ENCODE measurements at regions not wholly inside any gene's neighbourhood (a gene's known extent, or its start where the extent isn't known, plus 50 kb on each side); places are given as distances from the start of the nearest gene placed in this dataset.

DNA sequence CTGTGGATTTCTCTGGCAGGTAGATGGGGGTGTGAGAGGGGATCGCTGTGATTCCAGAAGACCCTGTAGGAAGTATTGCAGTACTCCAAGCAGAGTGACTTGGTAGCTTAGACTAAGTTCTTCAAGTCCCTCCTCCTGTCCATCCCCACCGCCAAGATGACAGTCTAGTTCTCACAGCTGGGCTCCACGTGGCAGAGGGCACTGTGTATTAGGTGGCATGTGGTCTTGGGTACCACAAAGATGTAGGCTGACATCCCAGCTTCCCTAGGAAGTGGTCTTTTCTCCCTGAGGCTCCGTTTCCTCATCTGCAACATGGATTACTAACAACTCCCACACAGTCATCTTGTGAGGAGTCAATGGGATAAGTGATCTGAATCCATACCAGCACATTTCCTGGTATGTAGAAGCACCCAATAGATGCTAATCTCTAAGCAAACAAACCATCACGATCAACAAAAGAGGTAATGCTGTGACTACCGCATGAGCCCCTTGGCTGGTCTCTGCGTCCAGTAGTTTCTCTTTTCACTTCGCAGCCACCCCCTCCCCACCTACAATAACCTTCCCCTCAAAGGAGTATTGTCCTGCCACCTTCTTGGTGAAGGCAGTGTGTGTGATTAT is 349.1 kb upstream of the EEF2KMT start:
- Histone ChIP-seq H3K27ac (ENCODE audit: low read length) (no peak overlapping the region), H3K27me3 (ENCODE audit: low read depth, low read length) (no peaks in the 10 kb centered on the region), H4K20me1 (ENCODE audit: insufficient read depth, low read length) (no peaks in the 10 kb centered on the region), H2AFZ (ENCODE audit: low read depth, low read length) (no peak overlapping the region), H3K4me1 (ENCODE audit: low read length) (no peaks in the 10 kb centered on the region), H3K9me3 (ENCODE audit: insufficient read depth, low read length) (no peaks in the 10 kb centered on the region), H3K79me2 (ENCODE audit: low read length) (no peaks in the 10 kb centered on the region), H3K36me3 (replicated peaks; ENCODE audit: low read depth, low read length) (no peaks in the 10 kb centered on the region), H3K4me3 (ENCODE audit: low read length) (no peak overlapping the region), H3K4me2 (ENCODE audit: low read length) (no peak overlapping the region), H3K9ac (ENCODE audit: low read length) (no peak overlapping the region)
- TF ChIP-seq CTCF (IDR thresholded peaks at IDR 0.05; ENCODE audit: low read depth, low read length) (no peak), EZH2phosphoT487 (IDR thresholded peaks at IDR 0.05; ENCODE audit: low read depth) (no peak)

GRCh38 chr16:5444189-5444588 is 346.6 kb upstream of the EEF2KMT start:
- H3K4me1 ChIP-seq (ENCODE audit: low read length): no peaks in the 10 kb centered on the region
- no peak overlapping the region for H3K27ac ChIP-seq (ENCODE audit: low read length)

DNA sequence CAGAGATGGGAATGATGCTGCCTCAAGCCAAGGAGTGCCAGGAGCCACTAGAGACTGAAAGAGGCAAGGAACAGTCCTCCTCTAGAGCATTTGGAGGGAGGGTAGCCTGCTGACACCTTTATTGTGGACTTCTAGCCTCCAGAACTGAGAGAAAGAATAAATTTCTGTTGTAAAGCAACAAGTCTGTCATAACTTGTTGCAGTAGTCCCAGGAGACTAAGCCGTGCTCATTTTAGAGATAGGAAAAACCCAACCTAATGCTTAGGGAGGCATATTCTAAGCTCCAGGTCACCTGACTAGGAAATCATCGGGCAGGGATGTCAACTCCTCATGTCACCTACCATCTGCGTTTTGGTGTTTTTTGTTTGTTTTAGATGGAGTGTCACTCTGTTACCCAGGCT is 345.4 kb upstream of the EEF2KMT start:
- H4K20me1 ChIP-seq (ENCODE audit: insufficient read depth, low read length): no peaks in the 10 kb centered on the region
- TF ChIP-seq EZH2phosphoT487 (IDR thresholded peaks at IDR 0.05; ENCODE audit: low read depth) (no peak), CTCF (IDR thresholded peaks at IDR 0.05; ENCODE audit: low read depth, low read length) (no peak)

More at GRCh38 chr16:5444189-5444588, 346.6 kb upstream of the EEF2KMT start:
- no peaks in the 10 kb centered on the region for H3K27me3 ChIP-seq (ENCODE audit: low read depth, low read length)
- H2AFZ ChIP-seq (ENCODE audit: low read depth, low read length): no peak overlapping the region
- H4K20me1 ChIP-seq (ENCODE audit: insufficient read depth, low read length): no peaks in the 10 kb centered on the region
- TF ChIP-seq EZH2phosphoT487 (IDR thresholded peaks at IDR 0.05; ENCODE audit: low read depth) (no peak), CTCF (IDR thresholded peaks at IDR 0.05; ENCODE audit: low read depth, low read length) (no peak)
- H3K9ac ChIP-seq (ENCODE audit: low read length): no peak overlapping the region
- H3K4me2 ChIP-seq (ENCODE audit: low read length): no peak overlapping the region
- no peaks in the 10 kb centered on the region for H3K79me2 ChIP-seq (ENCODE audit: low read length)
- no peaks in the 10 kb centered on the region for H3K9me3 ChIP-seq (ENCODE audit: insufficient read depth, low read length)
- no peak overlapping the region for H3K4me3 ChIP-seq (ENCODE audit: low read length)
- no peaks in the 10 kb centered on the region for H3K36me3 ChIP-seq (replicated peaks; ENCODE audit: low read depth, low read length)

GRCh38 chr16:5442054-5442453 is 344.5 kb upstream of the EEF2KMT start:
- H3K4me3 ChIP-seq (ENCODE audit: low read length): no peak overlapping the region
- H3K27ac ChIP-seq (ENCODE audit: low read length): no peak overlapping the region
- H4K20me1 ChIP-seq (ENCODE audit: insufficient read depth, low read length): no peaks in the 10 kb centered on the region
- no peaks in the 10 kb centered on the region for H3K9me3 ChIP-seq (ENCODE audit: insufficient read depth, low read length)
- no peaks in the 10 kb centered on the region for H3K27me3 ChIP-seq (ENCODE audit: low read depth, low read length)
- TF ChIP-seq CTCF (IDR thresholded peaks at IDR 0.05; ENCODE audit: low read depth, low read length): no peak
- TF ChIP-seq EZH2phosphoT487 (IDR thresholded peaks at IDR 0.05; ENCODE audit: low read depth): no peak
- H3K9ac ChIP-seq (ENCODE audit: low read length): no peak overlapping the region
- no peaks in the 10 kb centered on the region for H3K4me1 ChIP-seq (ENCODE audit: low read length)
- H3K79me2 ChIP-seq (ENCODE audit: low read length): no peaks in the 10 kb centered on the region
- H3K4me2 ChIP-seq (ENCODE audit: low read length): no peak overlapping the region
- H2AFZ ChIP-seq (ENCODE audit: low read depth, low read length): no peak overlapping the region
- no peaks in the 10 kb centered on the region for H3K36me3 ChIP-seq (replicated peaks; ENCODE audit: low read depth, low read length)

More for the DNA sequence above, 345.4 kb upstream of the EEF2KMT start:
- Histone ChIP-seq H3K9me3 (ENCODE audit: insufficient read depth, low read length) (no peaks in the 10 kb centered on the region), H3K4me2 (ENCODE audit: low read length) (no peak overlapping the region), H2AFZ (ENCODE audit: low read depth, low read length) (no peak overlapping the region), H3K4me3 (ENCODE audit: low read length) (no peak overlapping the region), H3K27me3 (ENCODE audit: low read depth, low read length) (no peaks in the 10 kb centered on the region), H3K79me2 (ENCODE audit: low read length) (no peaks in the 10 kb centered on the region), H3K36me3 (replicated peaks; ENCODE audit: low read depth, low read length) (no peaks in the 10 kb centered on the region), H3K4me1 (ENCODE audit: low read length) (no peaks in the 10 kb centered on the region), H3K9ac (ENCODE audit: low read length) (no peak overlapping the region), H3K27ac (ENCODE audit: low read length) (no peak overlapping the region)
